Type B pancreatic cell (in vitro differentiated cells): ENCODE measurements at regions not wholly inside any gene's neighbourhood (a gene's known extent, or its start where the extent isn't known, plus 50 kb on each side); places are given as distances from the start of the nearest gene placed in this dataset.

Experiments used
- DNase-seq: peaks from one replicate; pipeline ENCODE4 v3.0.0; 2021; ENCODE audit warnings: mixed read lengths; ENCODE audit not compliant: unreplicated experiment; ENCODE audit errors: extremely low spot score
- H3K27ac Mint-ChIP-seq: 2 replicates; pipeline ENCODE4 v1.8.0; 2021; ENCODE audit warnings: mild to moderate bottlenecking, mixed read lengths
- H3K27me3 Mint-ChIP-seq: 2 replicates; pipeline ENCODE4 v1.8.0; 2021; ENCODE audit warnings: mixed read lengths
- H3K36me3 Mint-ChIP-seq: 2 replicates; pipeline ENCODE4 v1.8.0; 2021; ENCODE audit warnings: mixed read lengths
- H3K4me1 Mint-ChIP-seq: one replicate; pipeline ENCODE4 v1.8.0; 2021; ENCODE audit warnings: mixed read lengths; ENCODE audit not compliant: unreplicated experiment
- H3K4me3 Mint-ChIP-seq: 2 replicates; pipeline ENCODE4 v1.8.0; 2021; ENCODE audit warnings: mild to moderate bottlenecking, mixed read lengths
- H3K9me3 Mint-ChIP-seq: 2 replicates; pipeline ENCODE4 v1.8.0; 2021; ENCODE audit warnings: mixed read lengths
- TF ChIP-seq, protein P1 (sequence below): fragments of 200-600 bp; sonication (generic); conservative IDR thresholded peaks from 2 replicates; pipeline ENCODE4 v1.5.0; 2021; ENCODE audit warnings: antibody characterized with exemption, mild to moderate bottlenecking

DNA sequence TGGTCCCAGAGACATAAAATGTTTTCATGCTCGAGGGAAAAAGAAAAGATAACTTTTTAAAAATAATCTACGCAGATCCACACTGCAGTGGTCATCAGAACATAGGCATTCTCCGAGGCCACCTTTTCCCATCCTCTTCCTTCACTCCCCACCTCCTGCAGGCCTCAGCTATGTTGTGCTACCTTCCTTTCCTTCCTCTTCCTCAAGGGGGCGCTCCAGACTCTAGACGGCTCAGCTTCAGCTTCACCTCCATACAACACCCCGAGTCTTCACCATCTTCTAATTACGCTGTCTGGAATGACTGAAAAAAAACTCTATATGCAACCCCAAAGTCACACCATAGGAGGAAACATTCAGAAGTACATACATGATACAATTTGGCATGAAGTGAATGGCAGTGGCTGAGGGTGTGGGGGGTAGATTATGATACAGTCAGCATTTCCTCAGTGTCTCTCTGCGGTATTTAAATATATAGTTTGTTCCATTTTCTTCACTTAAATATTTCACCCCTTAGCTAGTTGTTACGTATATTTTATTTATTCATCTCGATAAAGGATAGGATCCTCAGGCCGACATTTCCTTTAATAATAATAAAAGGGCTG is 583.6 kb downstream of the IRS1 start:
- H3K27ac Mint-ChIP-seq, result no peak overlapping the region
- no peak for DNase-seq
- TF ChIP-seq, protein P1, sequence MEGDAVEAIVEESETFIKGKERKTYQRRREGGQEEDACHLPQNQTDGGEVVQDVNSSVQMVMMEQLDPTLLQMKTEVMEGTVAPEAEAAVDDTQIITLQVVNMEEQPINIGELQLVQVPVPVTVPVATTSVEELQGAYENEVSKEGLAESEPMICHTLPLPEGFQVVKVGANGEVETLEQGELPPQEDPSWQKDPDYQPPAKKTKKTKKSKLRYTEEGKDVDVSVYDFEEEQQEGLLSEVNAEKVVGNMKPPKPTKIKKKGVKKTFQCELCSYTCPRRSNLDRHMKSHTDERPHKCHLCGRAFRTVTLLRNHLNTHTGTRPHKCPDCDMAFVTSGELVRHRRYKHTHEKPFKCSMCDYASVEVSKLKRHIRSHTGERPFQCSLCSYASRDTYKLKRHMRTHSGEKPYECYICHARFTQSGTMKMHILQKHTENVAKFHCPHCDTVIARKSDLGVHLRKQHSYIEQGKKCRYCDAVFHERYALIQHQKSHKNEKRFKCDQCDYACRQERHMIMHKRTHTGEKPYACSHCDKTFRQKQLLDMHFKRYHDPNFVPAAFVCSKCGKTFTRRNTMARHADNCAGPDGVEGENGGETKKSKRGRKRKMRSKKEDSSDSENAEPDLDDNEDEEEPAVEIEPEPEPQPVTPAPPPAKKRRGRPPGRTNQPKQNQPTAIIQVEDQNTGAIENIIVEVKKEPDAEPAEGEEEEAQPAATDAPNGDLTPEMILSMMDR, result peak; percentile 83
- peaks cover 4% of the 10 kb centered on the region for H3K4me1 Mint-ChIP-seq
- no peaks in the 10 kb centered on the region for H3K36me3 Mint-ChIP-seq
- no peaks in the 10 kb centered on the region for H3K27me3 Mint-ChIP-seq
- peaks cover 4% of the 10 kb centered on the region for H3K9me3 Mint-ChIP-seq
- no peak overlapping the region for H3K4me3 Mint-ChIP-seq

DNA sequence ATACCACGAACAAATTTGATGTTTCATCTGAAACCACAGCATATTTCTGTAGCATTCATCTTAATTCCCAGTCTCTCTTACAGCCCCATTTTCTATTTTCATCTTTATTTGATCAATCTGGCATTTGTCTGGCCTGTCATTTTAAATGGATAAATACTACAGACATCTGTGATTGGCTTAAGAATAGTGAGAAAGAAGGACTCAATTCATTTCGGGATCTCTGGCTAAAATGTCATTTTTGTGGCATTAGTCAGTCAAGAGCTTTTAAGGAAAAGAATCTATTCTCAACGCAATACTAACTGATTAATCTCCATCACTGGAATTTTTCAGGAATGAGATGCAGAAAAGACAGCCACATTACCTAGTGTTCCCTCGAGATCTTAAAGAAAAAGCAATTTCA is 585.9 kb downstream of the IRS1 start:
- Mint-ChIP-seq H3K36me3 (no peaks in the 10 kb centered on the region), H3K27ac (no peak overlapping the region)
- DNase-seq, result no peak

DNA sequence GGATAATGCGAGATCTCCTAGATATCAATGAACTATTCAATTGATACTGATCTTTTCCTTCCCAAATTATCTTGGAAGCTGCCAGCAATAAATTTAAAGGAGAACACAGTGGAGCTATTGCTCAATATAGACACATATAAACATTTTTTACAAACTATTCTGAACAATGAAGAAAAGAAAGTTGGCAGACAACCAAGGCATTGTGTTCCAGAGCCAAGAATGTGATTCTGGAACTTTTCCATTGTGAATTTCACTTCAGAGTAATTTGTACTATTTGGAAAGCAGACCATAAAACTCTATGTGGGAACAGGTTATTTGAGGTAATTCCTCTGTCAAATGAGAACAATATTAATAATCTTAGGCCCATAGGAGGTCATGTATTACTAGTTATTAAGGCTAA is 588.2 kb downstream of the IRS1 start:
- no peak overlapping the region for H3K4me3 Mint-ChIP-seq
- H3K9me3 Mint-ChIP-seq, result no peaks in the 10 kb centered on the region
- DNase-seq, result no peak
- H3K36me3 Mint-ChIP-seq, result no peaks in the 10 kb centered on the region
- TF ChIP-seq, protein P1, result no peak
- peaks cover 4% of the 10 kb centered on the region for H3K4me1 Mint-ChIP-seq
- no peaks in the 10 kb centered on the region for H3K27me3 Mint-ChIP-seq
- H3K27ac Mint-ChIP-seq, result no peak overlapping the region

More for the DNA sequence above, 585.9 kb downstream of the IRS1 start:
- no peak overlapping the region for H3K4me3 Mint-ChIP-seq
- TF ChIP-seq, protein P1, result no peak
- no peaks in the 10 kb centered on the region for H3K27me3 Mint-ChIP-seq
- H3K4me1 Mint-ChIP-seq, result peaks cover 4% of the 10 kb centered on the region
- H3K9me3 Mint-ChIP-seq, result peaks cover 4% of the 10 kb centered on the region

DNA sequence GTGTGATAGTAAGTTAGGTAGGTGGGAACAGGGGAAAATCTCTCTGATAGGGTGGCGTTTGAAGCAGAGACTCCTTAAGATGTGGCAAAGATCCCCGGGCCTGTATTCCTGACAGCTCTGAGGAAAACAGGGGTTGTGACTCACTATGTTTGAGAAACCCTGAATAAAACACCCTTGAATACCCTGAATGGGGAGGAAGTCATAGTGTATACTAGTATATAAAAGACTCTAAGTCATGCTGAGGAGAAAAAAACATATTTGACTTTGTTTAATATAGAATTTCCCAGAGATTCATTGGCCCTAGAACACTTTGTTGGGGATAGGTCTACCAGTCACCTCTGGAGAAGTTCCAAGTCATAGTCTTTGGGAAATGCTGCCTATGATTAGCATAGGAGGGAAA is 590.9 kb downstream of the IRS1 start:
- Mint-ChIP-seq H3K9me3 (no peaks in the 10 kb centered on the region), H3K36me3 (no peaks in the 10 kb centered on the region), H3K27ac (no peak overlapping the region), H3K27me3 (no peaks in the 10 kb centered on the region), H3K4me1 (no peaks in the 10 kb centered on the region), H3K4me3 (no peak overlapping the region)
- DNase-seq, result no peak
- TF ChIP-seq, protein P1, result no peak

DNA sequence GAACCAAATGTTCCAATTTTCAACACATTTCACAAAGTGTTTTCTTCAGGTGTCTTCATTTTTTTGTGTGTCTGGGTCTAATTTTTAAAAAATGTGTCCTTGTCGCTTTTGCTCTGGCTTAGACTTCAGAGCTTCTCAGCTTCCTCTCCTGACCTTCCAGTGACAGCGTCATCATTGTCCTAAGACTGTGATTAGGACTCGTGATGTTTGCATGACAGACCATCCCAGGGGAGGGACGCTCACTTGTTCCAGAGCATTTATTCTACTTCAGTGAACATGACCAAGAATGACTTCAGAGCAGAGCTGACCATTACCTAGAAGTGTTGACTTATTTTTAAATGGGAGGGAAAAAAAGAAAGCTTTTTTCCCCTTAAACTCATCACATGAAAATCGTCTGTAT is 591.9 kb downstream of the IRS1 start:
- H3K4me1 Mint-ChIP-seq, result no peaks in the 10 kb centered on the region
- H3K27me3 Mint-ChIP-seq, result no peaks in the 10 kb centered on the region
- TF ChIP-seq, protein P1, result no peak
- H3K36me3 Mint-ChIP-seq, result no peaks in the 10 kb centered on the region
- no peak overlapping the region for H3K27ac Mint-ChIP-seq
- H3K9me3 Mint-ChIP-seq, result no peaks in the 10 kb centered on the region
- no peak for DNase-seq
- H3K4me3 Mint-ChIP-seq, result no peak overlapping the region

DNA sequence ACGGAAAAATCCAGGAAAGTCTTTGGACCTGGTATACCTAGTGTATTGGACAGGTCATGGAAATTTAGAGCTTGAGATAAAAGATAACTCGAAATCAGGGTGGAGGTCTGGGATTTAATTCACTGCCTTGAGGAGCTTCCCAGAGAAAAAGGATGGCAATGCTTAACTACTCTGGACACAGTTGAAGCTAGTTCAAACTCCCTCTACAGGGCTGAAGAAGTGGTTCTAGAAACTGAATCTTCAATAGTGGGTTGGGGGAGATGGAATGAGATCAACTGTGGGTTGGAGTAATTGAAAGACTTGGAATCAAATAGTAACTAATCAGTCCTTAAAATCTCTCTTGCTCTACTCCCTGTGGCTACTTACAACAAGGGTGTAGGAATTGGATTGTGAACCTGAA is 600.1 kb downstream of the IRS1 start:
- Mint-ChIP-seq H3K4me3 (no peak overlapping the region), H3K27me3 (no peaks in the 10 kb centered on the region), H3K27ac (no peak overlapping the region), H3K36me3 (no peaks in the 10 kb centered on the region), H3K4me1 (no peaks in the 10 kb centered on the region), H3K9me3 (no peaks in the 10 kb centered on the region)
- DNase-seq, result no peak
- TF ChIP-seq, protein P1, result no peak
